Upper lobe of left lung (tissue), 6 donors: ENCODE measurements at regions not wholly inside any gene's neighbourhood (a gene's known extent, or its start where the extent isn't known, plus 50 kb on each side); places are given as distances from the start of the nearest gene placed in this dataset.
"Not testable (repeated sequence)": the region's sequence is repeated elsewhere in the genome, so short reads cannot be mapped to it uniquely, and the experiment has no call there.

Experiments used
- ATAC-seq, 2 donors: fragments of 200-7000 bp; cut with Tn5 transposase; one replicate each; pipeline ENCODE4 v1.9.1; 2022; ENCODE audit warnings: mild to moderate bottlenecking in 2 of 2, moderate library complexity in 2 of 2; ENCODE audit not compliant: low FRiP score in 2 of 2
- DNase-seq, 2 donors: peaks; one replicate each; pipeline ENCODE4 v3.0.0-alpha.2; 2019 to 2020
- H3K27ac ChIP-seq, 4 donors: fragments of 200-600 bp; sonication (generic); one replicate each; pipeline ENCODE4 v1.5.1; 2016 to 2019
- H3K27me3 ChIP-seq, 4 donors: fragments of 200-600 bp; sonication (generic); one replicate each; pipeline ENCODE4 v1.5.1; 2017 to 2019
- H3K36me3 ChIP-seq, 4 donors: fragments of 200-600 bp; sonication (generic); one replicate each; pipeline ENCODE4 v1.5.1; 2016 to 2019
- H3K4me1 ChIP-seq, 4 donors: fragments of 200-600 bp; sonication (generic); one replicate each; pipeline ENCODE4 v1.5.1; 2018 to 2019
- H3K4me3 ChIP-seq, 4 donors: fragments of 200-600 bp; sonication (generic); one replicate each; pipeline ENCODE4 v1.5.1; 2017 to 2019; ENCODE audit warnings: mild to moderate bottlenecking in 2 of 4, moderate library complexity in 1 of 4
- H3K9me3 ChIP-seq, 4 donors: fragments of 200-600 bp; sonication (generic); one replicate each; pipeline ENCODE4 v1.5.1; 2018 to 2019
- CTCF ChIP-seq, 6 experiments: fragments of 450-650 bp in 4 of 6; fragments of 200-600 bp in 2 of 6; sonication (generic) in 2 of 6; IDR thresholded peaks; one replicate each; pipeline ENCODE4 v1.5.1; 2016 to 2019; ENCODE audit warnings: antibody characterized with exemption in 6 of 6
- EP300 ChIP-seq, 4 donors: sonication (generic); formaldehyde crosslinking; IDR thresholded peaks; one replicate each; pipeline ENCODE4 v1.5.1; 2017; ENCODE audit warnings: antibody characterized with exemption in 4 of 4, control low read depth in 2 of 4
- POLR2A ChIP-seq, 4 donors: fragments of 450-650 bp; IDR thresholded peaks; one replicate each; pipeline ENCODE4 v1.5.1; 2016 to 2017; ENCODE audit warnings: antibody characterized with exemption in 4 of 4, mild to moderate bottlenecking in 2 of 4
- POLR2AphosphoS5 ChIP-seq, 2 donors: sonication (generic); formaldehyde crosslinking; IDR thresholded peaks; one replicate each; pipeline ENCODE4 v1.5.1; 2017; ENCODE audit warnings: antibody characterized with exemption in 2 of 2
- WGBS, 2 donors: methylation state at CpG; one replicate each; pipeline ENCODE4 v1.1.5; 2017 to 2018; 5-methylcytosine and 5-hydroxymethylcytosine counted together
- donor health status: DM: no; HTN: no; CAD: no; lungs with moderate emphysema.
- donor health status: DM: no; HTN: yes; CAD: no; lungs with severe emphysema.

DNA sequence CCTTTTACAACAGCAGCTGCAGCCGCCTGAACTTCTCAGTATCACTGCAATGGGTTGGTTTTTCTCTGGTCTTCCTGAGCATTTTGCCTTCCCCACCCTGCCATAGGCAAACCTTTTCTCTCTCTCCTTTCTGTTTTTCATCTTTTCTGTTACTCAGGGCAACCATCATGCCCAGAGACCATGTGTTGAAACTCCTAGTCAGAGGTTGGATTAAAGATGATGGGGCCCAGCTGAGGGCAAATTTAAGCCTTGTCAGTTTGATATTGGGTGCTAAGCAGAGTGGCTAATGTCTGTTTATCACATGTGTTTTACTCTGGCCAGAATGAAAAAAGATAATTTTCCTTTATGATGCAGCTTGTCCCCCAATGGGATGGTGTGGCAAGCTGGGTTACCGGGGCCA lies 107.9 kb upstream of the PMCH start:
- no peak overlapping the region for H3K4me3 ChIP-seq
- 85 to 98% methylated on average over 2 of the region's 2 CpGs for WGBS, 2 donors
- no peak for TF ChIP-seq POLR2A (IDR thresholded peaks at IDR 0.05)
- TF ChIP-seq CTCF (IDR thresholded peaks at IDR 0.05): no peak
- no peak for TF ChIP-seq POLR2AphosphoS5 (IDR thresholded peaks at IDR 0.05)
- TF ChIP-seq EP300 (IDR thresholded peaks at IDR 0.05): no peak
- no peaks in the 10 kb centered on the region for H3K27me3 ChIP-seq
- DNase-seq (no peak), ATAC-seq (no peak)
- peaks cover 0 to 6% (median 2%) of the 10 kb centered on the region in 4 donors for H3K4me1 ChIP-seq
- H3K27ac ChIP-seq: no peak overlapping the region
- H3K9me3 ChIP-seq: peaks cover 0 to 5% (median 0%) of the 10 kb centered on the region in 4 donors
- H3K36me3 ChIP-seq: no peaks in the 10 kb centered on the region

GRCh38 chr12:102304667-102305066 lies 107.0 kb upstream of the PMCH start:
- not testable (repeated sequence) for H3K9me3 ChIP-seq, DNase-seq, ATAC-seq, H3K4me3 ChIP-seq, H3K36me3 ChIP-seq, H3K4me1 ChIP-seq, H3K27me3 ChIP-seq
- H3K27ac ChIP-seq: peak overlapping the region in 1 of 4 donors; percentile 17
- WGBS, 2 donors: 59 to 63% methylated on average over 5 of the region's 5 CpGs

GRCh38 chr12:102302553-102302952 lies 104.9 kb upstream of the PMCH start:
- no peaks in the 10 kb centered on the region for H3K36me3 ChIP-seq
- no peak overlapping the region for H3K4me3 ChIP-seq
- no peak overlapping the region for H3K27ac ChIP-seq
- no peak for DNase-seq
- ATAC-seq: no peak
- no peak for TF ChIP-seq CTCF (IDR thresholded peaks at IDR 0.05)
- no peak for TF ChIP-seq POLR2A (IDR thresholded peaks at IDR 0.05)
- no peak for TF ChIP-seq POLR2AphosphoS5 (IDR thresholded peaks at IDR 0.05)
- no peak for TF ChIP-seq EP300 (IDR thresholded peaks at IDR 0.05)
- H3K4me1 ChIP-seq: peaks cover 0 to 6% (median 2%) of the 10 kb centered on the region in 4 donors
- no peaks in the 10 kb centered on the region for H3K27me3 ChIP-seq
- H3K9me3 ChIP-seq: peaks cover 0 to 5% (median 0%) of the 10 kb centered on the region in 4 donors

DNA sequence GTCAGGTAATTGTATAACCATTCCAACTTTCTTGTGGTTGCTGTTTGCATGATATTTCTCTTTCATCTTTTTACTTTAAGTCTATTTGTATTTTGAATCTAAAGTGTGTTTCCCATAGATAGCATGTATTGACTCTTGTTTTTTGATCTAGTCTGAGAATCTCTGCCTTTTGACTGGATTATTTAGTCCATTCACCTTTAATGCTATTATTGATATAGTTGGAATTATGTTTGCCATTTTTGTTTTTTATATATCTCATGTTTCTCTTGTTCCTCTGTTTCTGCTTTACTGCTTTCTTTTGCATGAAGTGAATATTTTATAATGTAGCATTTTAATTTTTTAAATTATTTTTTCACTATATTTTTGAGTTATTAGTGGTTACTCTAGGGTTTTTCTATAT lies 103.9 kb upstream of the PMCH start:
- no peak overlapping the region for H3K4me3 ChIP-seq
- H3K27ac ChIP-seq: no peak overlapping the region
- no peak for ATAC-seq
- peaks cover 0 to 5% (median 0%) of the 10 kb centered on the region in 4 donors for H3K9me3 ChIP-seq
- DNase-seq: no peak
- H3K4me1 ChIP-seq: peaks cover 0 to 6% (median 2%) of the 10 kb centered on the region in 4 donors
- H3K27me3 ChIP-seq: no peaks in the 10 kb centered on the region
- no peak for TF ChIP-seq EP300 (IDR thresholded peaks at IDR 0.05)
- H3K36me3 ChIP-seq: no peaks in the 10 kb centered on the region

GRCh38 chr12:102300824-102301461 lies 103.3 kb upstream of the PMCH start:
- no peak overlapping the region for H3K27ac ChIP-seq
- no peaks in the 10 kb centered on the region for H3K36me3 ChIP-seq
- no peaks in the 10 kb centered on the region for H3K27me3 ChIP-seq
- TF ChIP-seq POLR2AphosphoS5 (IDR thresholded peaks at IDR 0.05) (no peak), CTCF (IDR thresholded peaks at IDR 0.05) (peak in 3 of 6 experiments; percentile 43 to 49 (median 46)), EP300 (IDR thresholded peaks at IDR 0.05) (no peak), POLR2A (IDR thresholded peaks at IDR 0.05) (no peak)
- ATAC-seq (peak; percentile 60 to 63), DNase-seq (no peak)
- peaks cover 0 to 6% (median 2%) of the 10 kb centered on the region in 4 donors for H3K4me1 ChIP-seq
- no peak overlapping the region for H3K4me3 ChIP-seq
- H3K9me3 ChIP-seq: peaks cover 0 to 5% (median 0%) of the 10 kb centered on the region in 4 donors

GRCh38 chr12:102299731-102300130 lies 102.1 kb upstream of the PMCH start:
- H3K9me3 ChIP-seq: peaks cover 0 to 5% (median 0%) of the 10 kb centered on the region in 4 donors
- TF ChIP-seq POLR2AphosphoS5 (IDR thresholded peaks at IDR 0.05) (no peak), CTCF (IDR thresholded peaks at IDR 0.05) (no peak), POLR2A (IDR thresholded peaks at IDR 0.05) (no peak), EP300 (IDR thresholded peaks at IDR 0.05) (no peak)
- 67 to 86% methylated on average over 1 of the region's 1 CpG for WGBS, 2 donors
- H3K27me3 ChIP-seq: no peaks in the 10 kb centered on the region
- no peaks in the 10 kb centered on the region for H3K36me3 ChIP-seq
- DNase-seq: no peak
- H3K27ac ChIP-seq: no peak overlapping the region
- no peak for ATAC-seq
- peaks cover 0 to 3% (median under 1%) of the 10 kb centered on the region in 4 donors for H3K4me1 ChIP-seq
- H3K4me3 ChIP-seq: no peak overlapping the region
